ENCODE measurements at regions not wholly inside any gene's neighbourhood (a gene's known extent, or its start where the extent isn't known, plus 50 kb on each side); places are given as distances from the start of the nearest gene placed in this dataset.

- no peak overlapping the region for H3K27ac Mint-ChIP-seq
- Histone ChIP-seq H3K79me1 (ENCODE audit: insufficient read depth, low read depth, low read length, poor library complexity, severe bottlenecking) (no peaks in the 10 kb centered on the region), H2BK5ac (ENCODE audit: insufficient read length, low read length) (no peak overlapping the region), H2BK15ac (ENCODE audit: low read depth, low read length) (no peak overlapping the region), H3K27me3 (ENCODE audit: insufficient read depth, low read length) (no peaks in the 10 kb centered on the region), H3K27ac (ENCODE audit: insufficient read length, low read depth, low read length) (no peak overlapping the region), H3K9ac (ENCODE audit: extremely low read depth, insufficient read length, low read length) (no peak overlapping the region), H3K23ac (ENCODE audit: insufficient read length, low read depth, low read length) (no peak overlapping the region), H3K56ac (ENCODE audit: insufficient read length, low read depth, low read length) (no peak overlapping the region), H4K5ac (ENCODE audit: insufficient read length, low read depth, low read length) (no peak overlapping the region), H2BK20ac (ENCODE audit: low read depth, low read length, poor library complexity, severe bottlenecking) (no peak overlapping the region), H3K4ac (ENCODE audit: low read depth, low read length) (no peak overlapping the region), H2BK120ac (ENCODE audit: low read depth, low read length, poor library complexity, severe bottlenecking) (no peak overlapping the region), H3K14ac (ENCODE audit: insufficient read depth, low read length) (no peak overlapping the region), H4K20me1 (ENCODE audit: control insufficient read depth, insufficient read depth, insufficient read length) (no peaks in the 10 kb centered on the region), H3K79me2 (ENCODE audit: insufficient read depth, low read length) (no peaks in the 10 kb centered on the region), H4K8ac (replicated peaks; ENCODE audit: insufficient read length, low read depth, low read length) (no peak overlapping the region), H3K23me2 (ENCODE audit: insufficient read length, low read depth, low read length, poor library complexity, severe bottlenecking) (no peaks in the 10 kb centered on the region), H2BK12ac (ENCODE audit: insufficient read length, low read depth, low read length) (no peak overlapping the region), H3K18ac (ENCODE audit: insufficient read length, low read depth, low read length) (no peak overlapping the region), H3T11ph (ENCODE audit: low read length) (no peak overlapping the region), H2AK5ac (ENCODE audit: insufficient read length, low read length) (no peak overlapping the region), H4K91ac (ENCODE audit: insufficient read length, low read depth, low read length) (no peak overlapping the region), H2AFZ (ENCODE audit: low read length) (no peak overlapping the region), H3K4me2 (ENCODE audit: insufficient read depth, insufficient read length, low read length) (no peak overlapping the region), H3K9me3 (ENCODE audit: control insufficient read depth, low read depth, low read length) (no peaks in the 10 kb centered on the region), H3K4me1 (ENCODE audit: insufficient read depth, low read length) (no peaks in the 10 kb centered on the region)
- DNase-seq = no peak
- no peaks in the 10 kb centered on the region for H3K9me3 Mint-ChIP-seq
- TF ChIP-seq, protein P1, sequence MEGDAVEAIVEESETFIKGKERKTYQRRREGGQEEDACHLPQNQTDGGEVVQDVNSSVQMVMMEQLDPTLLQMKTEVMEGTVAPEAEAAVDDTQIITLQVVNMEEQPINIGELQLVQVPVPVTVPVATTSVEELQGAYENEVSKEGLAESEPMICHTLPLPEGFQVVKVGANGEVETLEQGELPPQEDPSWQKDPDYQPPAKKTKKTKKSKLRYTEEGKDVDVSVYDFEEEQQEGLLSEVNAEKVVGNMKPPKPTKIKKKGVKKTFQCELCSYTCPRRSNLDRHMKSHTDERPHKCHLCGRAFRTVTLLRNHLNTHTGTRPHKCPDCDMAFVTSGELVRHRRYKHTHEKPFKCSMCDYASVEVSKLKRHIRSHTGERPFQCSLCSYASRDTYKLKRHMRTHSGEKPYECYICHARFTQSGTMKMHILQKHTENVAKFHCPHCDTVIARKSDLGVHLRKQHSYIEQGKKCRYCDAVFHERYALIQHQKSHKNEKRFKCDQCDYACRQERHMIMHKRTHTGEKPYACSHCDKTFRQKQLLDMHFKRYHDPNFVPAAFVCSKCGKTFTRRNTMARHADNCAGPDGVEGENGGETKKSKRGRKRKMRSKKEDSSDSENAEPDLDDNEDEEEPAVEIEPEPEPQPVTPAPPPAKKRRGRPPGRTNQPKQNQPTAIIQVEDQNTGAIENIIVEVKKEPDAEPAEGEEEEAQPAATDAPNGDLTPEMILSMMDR (conservative IDR thresholded peaks at IDR 0.05) = no peak
- H3K4me3 Mint-ChIP-seq = no peak overlapping the region
- H3K4me1 Mint-ChIP-seq = peaks cover 1 to 4% of the 10 kb centered on the region in 2 experiments
- no peaks in the 10 kb centered on the region; a peak in 1 of 7 replicates for H3K36me3 Mint-ChIP-seq (ENCODE audit: insufficient read depth in 1 of 3, low read depth in 3 of 3)
- peaks cover 2% of the 10 kb centered on the region; the same call in 1 of the 2 replicates for H3K27me3 Mint-ChIP-seq (ENCODE audit: low read depth)
- WGBS (ENCODE audit: extremely low coverage, insufficient read length, low lambda C conversion rate) = no CpG with 5 or more reads among the region's 6 CpGs
Measured at GRCh38 chr4:85420831-85421230, 54.1 kb upstream of the ARHGAP24 start.

Data from H9 (cell line).